ENCODE measurements at regions not wholly inside any gene's neighbourhood (a gene's known extent, or its start where the extent isn't known, plus 50 kb on each side); places are given as distances from the start of the nearest gene placed in this dataset.

GRCh38 chr15:62953496-62954045 lies 89.0 kb upstream of the TPM1 start:
- TF ChIP-seq POLR2A (IDR thresholded peaks at IDR 0.05; ENCODE audit: low read depth, low read length) (no peak), POLR2AphosphoS5 (IDR thresholded peaks at IDR 0.05; ENCODE audit: low read depth, low read length) (no peak), SPI1 (IDR thresholded peaks at IDR 0.05; ENCODE audit: low read depth, low read length) (no peak)
